RWPE2 (cell line): ENCODE measurements at regions not wholly inside any gene's neighbourhood (a gene's known extent, or its start where the extent isn't known, plus 50 kb on each side); places are given as distances from the start of the nearest gene placed in this dataset.

Experiments used
- ATAC-seq: fragments of 200-7000 bp; cut with Tn5 transposase; 3 replicates; pipeline ENCODE4 v1.9.1; 2021; ENCODE audit warnings: low read depth
- DNase-seq: peaks from one replicate; pipeline ENCODE4 v3.0.0-alpha.2; 2020; ENCODE audit warnings: low spot score
- H3K27ac ChIP-seq: fragments of 450-650 bp; 2 replicates; pipeline ENCODE4 v1.5.1; 2017; ENCODE audit warnings: mild to moderate bottlenecking; ENCODE audit not compliant: poor library complexity, severe bottlenecking
- H3K27me3 ChIP-seq: fragments of 250-450 bp; sonication (Bioruptor Pico); 2 replicates; pipeline ENCODE4 v1.5.1; 2021; ENCODE audit warnings: mild to moderate bottlenecking, moderate library complexity; ENCODE audit not compliant: insufficient read depth, poor library complexity, severe bottlenecking
- H3K36me3 ChIP-seq: fragments of 250-450 bp; sonication (Bioruptor Pico); 2 replicates; pipeline ENCODE4 v1.5.1; 2020; ENCODE audit warnings: low read depth, mild to moderate bottlenecking, moderate library complexity
- H3K4me1 ChIP-seq: fragments of 250-450 bp; sonication (Bioruptor Pico); 2 replicates; pipeline ENCODE4 v1.5.1; 2021; ENCODE audit warnings: mild to moderate bottlenecking, moderate library complexity; ENCODE audit not compliant: insufficient read depth, poor library complexity, severe bottlenecking
- H3K4me3 ChIP-seq: fragments of 250-450 bp; sonication (Bioruptor Pico); 2 replicates; pipeline ENCODE4 v1.5.1; 2021; ENCODE audit warnings: mild to moderate bottlenecking, moderate library complexity; ENCODE audit not compliant: severe bottlenecking
- H3K9me3 ChIP-seq: fragments of 250-450 bp; sonication (Bioruptor Pico); 2 replicates; pipeline ENCODE4 v1.5.1; 2021; ENCODE audit warnings: mild to moderate bottlenecking, moderate library complexity; ENCODE audit not compliant: severe bottlenecking
- CTCF ChIP-seq: fragments of 450-650 bp; IDR thresholded peaks from one replicate; pipeline ENCODE4 v1.5.1; 2017; ENCODE audit warnings: mild to moderate bottlenecking, moderate library complexity; ENCODE audit not compliant: poor library complexity, severe bottlenecking

GRCh38 chr14:106346084-106346483 lies 819.7 kb downstream of the TMEM121 start:
- ATAC-seq (no peak), DNase-seq (no peak)
- Histone ChIP-seq H3K36me3 (no peaks in the 10 kb centered on the region), H3K4me3 (no peak overlapping the region), H3K9me3 (no peaks in the 10 kb centered on the region), H3K27me3 (no peaks in the 10 kb centered on the region), H3K4me1 (no peaks in the 10 kb centered on the region), H3K27ac (no peak overlapping the region)
- no peak for TF ChIP-seq CTCF

- Histone ChIP-seq H3K27ac (no peak overlapping the region), H3K9me3 (no peaks in the 10 kb centered on the region), H3K4me3 (no peak overlapping the region), H3K36me3 (no peaks in the 10 kb centered on the region), H3K27me3 (no peaks in the 10 kb centered on the region), H3K4me1 (no peaks in the 10 kb centered on the region)
- no peak for ATAC-seq
- no peak for DNase-seq
- TF ChIP-seq CTCF, result no peak
Measured at GRCh38 chr14:106346534-106347290, 820.3 kb downstream of the TMEM121 start.

- DNase-seq, result no peak
- TF ChIP-seq CTCF, result no peak
- Histone ChIP-seq H3K9me3 (no peaks in the 10 kb centered on the region), H3K27me3 (no peaks in the 10 kb centered on the region), H3K4me3 (no peak overlapping the region), H3K27ac (no peak overlapping the region), H3K36me3 (no peaks in the 10 kb centered on the region), H3K4me1 (no peaks in the 10 kb centered on the region)
- no peak for ATAC-seq
Measured at GRCh38 chr14:106347291-106347778, 821.0 kb downstream of the TMEM121 start.

- DNase-seq, result no peak
- H3K36me3 ChIP-seq, result no peaks in the 10 kb centered on the region
- no peaks in the 10 kb centered on the region for H3K9me3 ChIP-seq
- no peak overlapping the region for H3K4me3 ChIP-seq
- H3K27me3 ChIP-seq, result no peaks in the 10 kb centered on the region
- no peaks in the 10 kb centered on the region for H3K4me1 ChIP-seq
- no peak overlapping the region for H3K27ac ChIP-seq
- no peak for ATAC-seq
- TF ChIP-seq CTCF, result no peak
Measured at GRCh38 chr14:106347890-106348755, 821.7 kb downstream of the TMEM121 start.
